B cell (primary cell): ENCODE measurements at regions not wholly inside any gene's neighbourhood (a gene's known extent, or its start where the extent isn't known, plus 50 kb on each side); places are given as distances from the start of the nearest gene placed in this dataset.
"Not testable (repeated sequence)": the region's sequence is repeated elsewhere in the genome, so short reads cannot be mapped to it uniquely, and the experiment has no call there.

Source experiments
- ATAC-seq: fragments of 200-7000 bp; cut with Tn5 transposase; one replicate; pipeline ENCODE4 v1.10.0; 2021; ENCODE audit warnings: low read depth, mild to moderate bottlenecking, moderate number of reproducible peaks, moderate library complexity
- CTCF ChIA-PET: fragments of 350-600 bp; sonication (Branson Sonifier 250); formaldehyde crosslinking; loops from one replicate; lab custom pipeline; 2021; ENCODE audit warnings: antibody characterized with exemption, inconsistent platforms; lab: Charles Lee
- POLR2A ChIA-PET: fragments of 350-600 bp; sonication (Branson Sonifier 250); formaldehyde crosslinking; loops from one replicate; lab custom pipeline; 2021; ENCODE audit warnings: antibody characterized with exemption; lab: Charles Lee
- DNase-seq: peaks from one replicate; pipeline ENCODE4 v3.0.0; 2013
- H2AFZ ChIP-seq: 2 replicates; pipeline ENCODE4 v1.6.1; 2012; ENCODE audit warnings: mild to moderate bottlenecking, low read depth, low read length; ENCODE audit not compliant: insufficient read depth, poor library complexity, severe bottlenecking
- H3K27ac ChIP-seq, 2 donors: 1 replicate in 1 of 2; 2 replicates in 1 of 2; pipeline ENCODE4 v1.5.1; 2012 to 2013; ENCODE audit warnings: low read length in 2 of 2, mild to moderate bottlenecking in 2 of 2, moderate library complexity in 1 of 2
- H3K27me3 ChIP-seq, 4 experiments: fragments of 200-600 bp in 1 of 4; sonication (generic) in 1 of 4; replicated peaks in 1 of 4; 1 replicate in 2 of 4; 2 replicates in 2 of 4; pipeline versions ENCODE4 v1.6.1 to v1.7.0; 2013 to 2016; ENCODE audit warnings: low read length in 3 of 4, mild to moderate bottlenecking in 2 of 4, mixed read lengths in 1 of 4, moderate library complexity in 1 of 4; ENCODE audit not compliant: insufficient read depth in 4 of 4, control insufficient read depth in 3 of 4; ENCODE audit errors: control extremely low read depth in 1 of 4
- H3K36me3 ChIP-seq, 2 experiments: replicated peaks in 1 of 2; 1 replicate in 1 of 2; 2 replicates in 1 of 2; pipeline versions ENCODE4 v1.6.1 to v1.7.1; 2013; ENCODE audit warnings: low read length in 1 of 2; ENCODE audit not compliant: insufficient read depth in 2 of 2, control insufficient read depth in 1 of 2; ENCODE audit errors: control extremely low read depth in 1 of 2, extremely low read depth in 1 of 2
- H3K4me1 ChIP-seq, 2 donors: fragments of 200-600 bp in 1 of 2; sonication (generic) in 1 of 2; 1 replicate in 1 of 2; 2 replicates in 1 of 2; pipeline versions ENCODE4 v1.5.1 to v1.6.1; 2013 to 2017; ENCODE audit warnings: low read length in 2 of 2; ENCODE audit not compliant: control insufficient read depth in 2 of 2, insufficient read depth in 2 of 2
- H3K4me2 ChIP-seq: replicated peaks from 2 replicates; pipeline ENCODE3; 2012; ENCODE audit warnings: mild to moderate bottlenecking, low read depth, low read length; ENCODE audit not compliant: poor library complexity, severe bottlenecking
- H3K4me3 ChIP-seq, 5 experiments: fragments of 200-600 bp in 1 of 5; sonication (generic) in 1 of 5; 1 replicate in 3 of 5; 2 replicates in 2 of 5; pipeline versions ENCODE4 v1.5.1 to v1.7.0; 2011 to 2016; ENCODE audit warnings: low read length in 4 of 5, mild to moderate bottlenecking in 4 of 5, low read depth in 2 of 5, control low read depth in 1 of 5, moderate library complexity in 1 of 5; ENCODE audit not compliant: insufficient read depth in 1 of 5; ENCODE audit errors: control extremely low read depth in 1 of 5, extremely low read depth in 1 of 5
- H3K79me2 ChIP-seq: fragments of 200-600 bp; sonication (generic); one replicate; pipeline ENCODE4 v1.6.0; 2016; ENCODE audit warnings: low read length; ENCODE audit not compliant: control insufficient read depth, insufficient read depth
- H3K9ac ChIP-seq: fragments of 200-600 bp; sonication (generic); 2 replicates; pipeline ENCODE4 v1.6.1; 2017; ENCODE audit warnings: mild to moderate bottlenecking, low read length, moderate library complexity
- H3K9me3 ChIP-seq, 3 donors: one replicate each; pipeline versions ENCODE4 v1.6.1 to v1.7.1; 2013; ENCODE audit warnings: low read length in 2 of 3; ENCODE audit not compliant: control insufficient read depth in 2 of 3, insufficient read depth in 1 of 3; ENCODE audit errors: control extremely low read depth in 1 of 3
- H4K20me1 ChIP-seq: 2 replicates; pipeline ENCODE4 v1.6.0; 2012; ENCODE audit warnings: mild to moderate bottlenecking, low read length; ENCODE audit not compliant: insufficient read depth, control insufficient read depth, poor library complexity, severe bottlenecking
- H3K27ac Mint-ChIP-seq: one replicate; pipeline ENCODE4 v1.8.0; 2021; ENCODE audit warnings: mixed read lengths
- H3K27me3 Mint-ChIP-seq: one replicate; pipeline ENCODE4 v1.8.0; 2021; ENCODE audit warnings: mixed read lengths
- H3K4me1 Mint-ChIP-seq: one replicate; pipeline ENCODE4 v1.8.0; 2021; ENCODE audit warnings: mixed read lengths
- H3K4me3 Mint-ChIP-seq: one replicate; pipeline ENCODE4 v1.8.0; 2021; ENCODE audit warnings: mixed read lengths
- H3K9me3 Mint-ChIP-seq: one replicate; pipeline ENCODE4 v1.8.0; 2022; ENCODE audit warnings: mixed read lengths; ENCODE audit not compliant: insufficient read depth
- EZH2 ChIP-seq: IDR thresholded peaks from 2 replicates; pipeline ENCODE4 v1.6.1; 2012; ENCODE audit warnings: borderline replicate concordance, low read depth, mild to moderate bottlenecking, moderate library complexity, low read length; ENCODE audit not compliant: insufficient read depth, poor library complexity, severe bottlenecking
- WGBS: methylation state at CpG from one replicate; pipeline ENCODE4 v1.1.5; 2013; ENCODE audit warnings: missing lambda C conversion rate; ENCODE audit not compliant: insufficient coverage; 5-methylcytosine and 5-hydroxymethylcytosine counted together
- intact Hi-C: fragments of 100-400 bp; cut with micrococcal nuclease; formaldehyde crosslinking; loops from one replicate; pipeline ENCODE4 v1.10.0; 2022
- TF ChIP-seq, protein P1 (sequence below): fragments of 200-600 bp; IDR thresholded peaks from one replicate; pipeline ENCODE4 v1.8.0; 2022; ENCODE audit warnings: antibody characterized with exemption, mild to moderate bottlenecking

GRCh38 chr2:75290600-75291150, 91.4 kb upstream of the TACR1 start:
- H3K9ac ChIP-seq, result no peak overlapping the region
- H3K4me2 ChIP-seq, result no peak overlapping the region
- H3K79me2 ChIP-seq, result no peaks in the 10 kb centered on the region
- H3K27me3 Mint-ChIP-seq, result no peaks in the 10 kb centered on the region
- no peaks in the 10 kb centered on the region for H3K9me3 ChIP-seq
- H3K36me3 ChIP-seq, result no peaks in the 10 kb centered on the region
- H3K4me1 ChIP-seq, result peaks cover 14 to 19% of the 10 kb centered on the region in 2 donors
- no peaks in the 10 kb centered on the region for H4K20me1 ChIP-seq
- no peak overlapping the region for H3K4me3 Mint-ChIP-seq
- H3K4me1 Mint-ChIP-seq, result peaks cover 26% of the 10 kb centered on the region
- no peak overlapping the region for H3K27ac ChIP-seq
- TF ChIP-seq, protein P1, sequence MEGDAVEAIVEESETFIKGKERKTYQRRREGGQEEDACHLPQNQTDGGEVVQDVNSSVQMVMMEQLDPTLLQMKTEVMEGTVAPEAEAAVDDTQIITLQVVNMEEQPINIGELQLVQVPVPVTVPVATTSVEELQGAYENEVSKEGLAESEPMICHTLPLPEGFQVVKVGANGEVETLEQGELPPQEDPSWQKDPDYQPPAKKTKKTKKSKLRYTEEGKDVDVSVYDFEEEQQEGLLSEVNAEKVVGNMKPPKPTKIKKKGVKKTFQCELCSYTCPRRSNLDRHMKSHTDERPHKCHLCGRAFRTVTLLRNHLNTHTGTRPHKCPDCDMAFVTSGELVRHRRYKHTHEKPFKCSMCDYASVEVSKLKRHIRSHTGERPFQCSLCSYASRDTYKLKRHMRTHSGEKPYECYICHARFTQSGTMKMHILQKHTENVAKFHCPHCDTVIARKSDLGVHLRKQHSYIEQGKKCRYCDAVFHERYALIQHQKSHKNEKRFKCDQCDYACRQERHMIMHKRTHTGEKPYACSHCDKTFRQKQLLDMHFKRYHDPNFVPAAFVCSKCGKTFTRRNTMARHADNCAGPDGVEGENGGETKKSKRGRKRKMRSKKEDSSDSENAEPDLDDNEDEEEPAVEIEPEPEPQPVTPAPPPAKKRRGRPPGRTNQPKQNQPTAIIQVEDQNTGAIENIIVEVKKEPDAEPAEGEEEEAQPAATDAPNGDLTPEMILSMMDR, result no peak
- no peak for TF ChIP-seq EZH2
- H3K27me3 ChIP-seq, result peaks cover 0 to 3% (median 0%) of the 10 kb centered on the region in 4 experiments
- no peak overlapping the region for H3K27ac Mint-ChIP-seq
- WGBS, result 100% methylated on average over 1 of the region's 2 CpGs
- H3K9me3 Mint-ChIP-seq, result no peaks in the 10 kb centered on the region
- CTCF ChIA-PET, result no interaction called here
- ATAC-seq (no peak), DNase-seq (no peak)
- no peak overlapping the region for H3K4me3 ChIP-seq
- intact Hi-C loops, result no loop called here
- H2AFZ ChIP-seq, result no peak overlapping the region
- POLR2A ChIA-PET, result no interaction called here

- POLR2A ChIA-PET, result no interaction called here
- Mint-ChIP-seq H3K4me3 (no peak overlapping the region), H3K27ac (no peak overlapping the region), H3K9me3 (no peaks in the 10 kb centered on the region), H3K4me1 (peaks cover 28% of the 10 kb centered on the region), H3K27me3 (no peaks in the 10 kb centered on the region)
- Histone ChIP-seq H3K4me1 (peaks cover 14 to 19% of the 10 kb centered on the region in 2 donors), H3K27me3 (peaks cover 0 to 3% (median 0%) of the 10 kb centered on the region in 4 experiments), H3K9me3 (no peaks in the 10 kb centered on the region), H3K4me3 (no peak overlapping the region), H3K9ac (no peak overlapping the region), H3K27ac (no peak overlapping the region), H2AFZ (no peak overlapping the region), H3K79me2 (no peaks in the 10 kb centered on the region), H4K20me1 (no peaks in the 10 kb centered on the region), H3K4me2 (no peak overlapping the region), H3K36me3 (no peaks in the 10 kb centered on the region)
- no peak for ATAC-seq
- TF ChIP-seq, protein P1, result no peak
- TF ChIP-seq EZH2, result no peak
- CTCF ChIA-PET, result no interaction called here
- WGBS, result 93% methylated on average over 3 of the region's 3 CpGs
- DNase-seq, result no peak
- intact Hi-C loops, result no loop called here
Measured at GRCh38 chr2:75289771-75290170, 90.5 kb upstream of the TACR1 start.

DNA sequence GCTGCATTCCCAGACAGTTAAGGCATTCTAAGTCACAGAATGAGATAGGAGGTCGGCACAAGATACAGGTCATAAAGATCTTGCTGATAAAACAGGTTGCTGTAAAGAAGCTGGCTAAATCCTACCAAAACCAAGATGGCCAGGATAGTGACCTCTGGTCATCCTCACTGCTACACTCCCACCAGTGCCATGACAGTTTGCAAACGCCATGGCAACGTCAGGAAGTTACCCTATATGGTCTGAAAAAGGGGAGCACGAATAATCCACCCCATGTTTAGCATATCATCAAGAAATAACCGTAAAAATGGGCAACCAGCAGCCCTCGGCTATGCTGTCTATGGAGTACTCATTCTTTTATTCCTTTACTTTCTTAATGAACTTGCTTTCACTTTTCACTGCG, 89.9 kb upstream of the TACR1 start:
- H3K4me2 ChIP-seq, DNase-seq, intact Hi-C loops, H3K79me2 ChIP-seq, H3K9me3 Mint-ChIP-seq, H3K4me3 Mint-ChIP-seq, CTCF ChIA-PET, H3K27me3 ChIP-seq, H3K27ac Mint-ChIP-seq, POLR2A ChIA-PET, H3K4me3 ChIP-seq, H2AFZ ChIP-seq, H3K9me3 ChIP-seq, H3K9ac ChIP-seq, H3K27me3 Mint-ChIP-seq, H4K20me1 ChIP-seq, ATAC-seq, H3K36me3 ChIP-seq: not testable (repeated sequence)
- Histone ChIP-seq H3K27ac (peak overlapping the region in 1 of 2 donors; percentile 28), H3K4me1 (peaks cover 14 to 19% of the 10 kb centered on the region in 2 donors)
- 89% methylated on average over 7 of the region's 7 CpGs for WGBS
- H3K4me1 Mint-ChIP-seq, result peaks cover 33% of the 10 kb centered on the region
